ENCODE measurements at regions not wholly inside any gene's neighbourhood (a gene's known extent, or its start where the extent isn't known, plus 50 kb on each side); places are given as distances from the start of the nearest gene placed in this dataset.
"Not testable (repeated sequence)": the region's sequence is repeated elsewhere in the genome, so short reads cannot be mapped to it uniquely, and the experiment has no call there.

DNA sequence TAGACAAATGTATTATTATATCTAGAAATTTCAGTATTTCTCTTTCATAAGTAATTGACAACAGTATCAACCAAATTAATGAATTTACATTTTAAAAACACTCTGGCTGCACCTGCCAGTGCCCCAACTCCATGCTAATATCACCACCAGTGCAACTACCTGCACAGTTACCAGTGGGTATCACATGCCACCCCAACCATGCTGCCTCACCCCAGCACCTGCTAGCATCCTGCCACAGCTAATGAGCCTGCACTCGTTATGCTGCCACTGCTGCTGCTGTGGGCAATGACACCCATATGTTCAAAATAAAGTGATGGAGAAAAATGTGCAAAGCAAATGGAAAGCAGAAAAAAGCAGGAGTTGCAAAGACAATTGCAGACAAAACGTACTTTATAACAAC, 855.9 kb upstream of the MANEA start:
- Histone ChIP-seq H3K27ac (ENCODE audit: low read depth in 2 of 2, low read length in 2 of 2) (no peak overlapping the region), H3K9ac (ENCODE audit: low read depth in 1 of 2, low read length in 2 of 2) (no peak overlapping the region), H3K9me3 (ENCODE audit: control insufficient read depth in 2 of 2, low read length in 2 of 2) (no peaks in the 10 kb centered on the region), H3K27me3 (ENCODE audit: control insufficient read depth in 2 of 2, insufficient read depth in 2 of 2, low read length in 2 of 2) (no peaks in the 10 kb centered on the region), H3K4me1 (ENCODE audit: control insufficient read depth in 2 of 2, insufficient read depth in 2 of 2, low read length in 2 of 2) (no peaks in the 10 kb centered on the region), H3K4me3 (ENCODE audit: low read length in 2 of 2) (no peak overlapping the region), H3K36me3 (ENCODE audit: control insufficient read depth in 2 of 2, insufficient read depth in 2 of 2, low read length in 2 of 2) (no peaks in the 10 kb centered on the region)

DNA sequence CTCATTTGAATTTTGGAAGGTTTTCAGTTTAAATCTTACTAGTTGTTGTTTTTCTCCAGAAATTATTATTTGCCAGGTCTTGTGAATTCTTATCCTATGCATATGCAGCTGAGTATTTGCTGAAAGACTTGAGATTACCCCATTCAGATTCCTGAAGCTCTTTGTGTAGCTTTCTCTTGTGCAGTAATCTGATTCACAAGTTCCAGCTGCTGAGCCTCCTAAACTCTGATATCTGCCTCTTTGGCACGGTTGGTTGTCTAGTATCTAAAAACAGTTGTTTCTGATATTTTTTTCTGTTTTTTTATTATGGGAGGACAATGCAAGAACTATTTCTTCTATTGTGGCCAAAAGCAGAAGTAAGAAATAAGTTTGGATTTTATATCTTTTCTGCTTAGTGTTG, 863.9 kb upstream of the MANEA start:
- no peaks in the 10 kb centered on the region for H3K9me3 ChIP-seq (ENCODE audit: control insufficient read depth in 2 of 2, low read length in 2 of 2)
- H3K27me3 ChIP-seq (ENCODE audit: control insufficient read depth in 2 of 2, insufficient read depth in 2 of 2, low read length in 2 of 2): no peaks in the 10 kb centered on the region
- H3K4me1 ChIP-seq (ENCODE audit: control insufficient read depth in 2 of 2, insufficient read depth in 2 of 2, low read length in 2 of 2): no peaks in the 10 kb centered on the region
- no peaks in the 10 kb centered on the region for H3K36me3 ChIP-seq (ENCODE audit: control insufficient read depth in 2 of 2, insufficient read depth in 2 of 2, low read length in 2 of 2)
- no peak overlapping the region for H3K9ac ChIP-seq (ENCODE audit: low read depth in 1 of 2, low read length in 2 of 2)
- no peak overlapping the region for H3K27ac ChIP-seq (ENCODE audit: low read depth in 2 of 2, low read length in 2 of 2)
- H3K4me3 ChIP-seq (ENCODE audit: low read length in 2 of 2): no peak overlapping the region

- H3K4me3 ChIP-seq (ENCODE audit: low read length in 2 of 2): no peak overlapping the region
- H3K9me3 ChIP-seq (ENCODE audit: control insufficient read depth in 2 of 2, low read length in 2 of 2): no peaks in the 10 kb centered on the region
- H3K9ac ChIP-seq (ENCODE audit: low read depth in 1 of 2, low read length in 2 of 2): no peak overlapping the region
- H3K36me3 ChIP-seq (ENCODE audit: control insufficient read depth in 2 of 2, insufficient read depth in 2 of 2, low read length in 2 of 2): no peaks in the 10 kb centered on the region
- no peaks in the 10 kb centered on the region for H3K27me3 ChIP-seq (ENCODE audit: control insufficient read depth in 2 of 2, insufficient read depth in 2 of 2, low read length in 2 of 2)
- H3K27ac ChIP-seq (ENCODE audit: low read depth in 2 of 2, low read length in 2 of 2): no peak overlapping the region
- H3K4me1 ChIP-seq (ENCODE audit: control insufficient read depth in 2 of 2, insufficient read depth in 2 of 2, low read length in 2 of 2): no peaks in the 10 kb centered on the region
Measured at GRCh38 chr6:94698773-94699172, 878.6 kb upstream of the MANEA start.

DNA sequence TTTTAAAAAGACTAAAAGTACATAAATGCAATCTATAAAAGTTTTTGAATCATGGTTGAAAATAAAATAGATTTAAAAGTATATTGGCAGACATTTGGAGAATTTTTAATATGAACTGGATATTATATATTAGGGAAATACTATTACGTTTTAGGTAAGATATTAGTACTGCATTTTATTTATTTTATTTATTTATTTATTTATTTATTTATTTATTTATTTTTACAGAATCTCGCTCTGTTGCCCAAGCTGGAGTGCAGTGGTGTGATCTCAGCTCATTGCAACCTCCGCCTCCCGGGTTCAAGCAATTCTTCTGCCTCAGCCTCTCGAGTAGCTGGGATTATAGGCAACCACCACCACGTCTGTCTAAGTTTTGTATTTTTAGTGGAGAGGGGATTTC, 890.1 kb upstream of the MANEA start:
- not testable (repeated sequence) for H3K27ac ChIP-seq (ENCODE audit: low read depth in 2 of 2, low read length in 2 of 2); H3K27me3 ChIP-seq (ENCODE audit: control insufficient read depth in 2 of 2, insufficient read depth in 2 of 2, low read length in 2 of 2); H3K36me3 ChIP-seq (ENCODE audit: control insufficient read depth in 2 of 2, insufficient read depth in 2 of 2, low read length in 2 of 2); H3K9ac ChIP-seq (ENCODE audit: low read depth in 1 of 2, low read length in 2 of 2); H3K4me1 ChIP-seq (ENCODE audit: control insufficient read depth in 2 of 2, insufficient read depth in 2 of 2, low read length in 2 of 2); H3K9me3 ChIP-seq (ENCODE audit: control insufficient read depth in 2 of 2, low read length in 2 of 2); H3K4me3 ChIP-seq (ENCODE audit: low read length in 2 of 2)

- Histone ChIP-seq H3K27me3 (ENCODE audit: control insufficient read depth in 2 of 2, insufficient read depth in 2 of 2, low read length in 2 of 2) (no peaks in the 10 kb centered on the region), H3K4me3 (ENCODE audit: low read length in 2 of 2) (no peak overlapping the region), H3K27ac (ENCODE audit: low read depth in 2 of 2, low read length in 2 of 2) (no peak overlapping the region)
Measured at GRCh38 chr6:94683409-94683808, 893.9 kb upstream of the MANEA start.

GRCh38 chr6:94680669-94681212, 896.6 kb upstream of the MANEA start:
- no peak overlapping the region for H3K9ac ChIP-seq (ENCODE audit: low read depth in 1 of 2, low read length in 2 of 2)
- H3K9me3 ChIP-seq (ENCODE audit: control insufficient read depth in 2 of 2, low read length in 2 of 2): no peaks in the 10 kb centered on the region
- no peak overlapping the region for H3K4me3 ChIP-seq (ENCODE audit: low read length in 2 of 2)
- no peaks in the 10 kb centered on the region for H3K27me3 ChIP-seq (ENCODE audit: control insufficient read depth in 2 of 2, insufficient read depth in 2 of 2, low read length in 2 of 2)
- H3K36me3 ChIP-seq (ENCODE audit: control insufficient read depth in 2 of 2, insufficient read depth in 2 of 2, low read length in 2 of 2): no peaks in the 10 kb centered on the region
- H3K4me1 ChIP-seq (ENCODE audit: control insufficient read depth in 2 of 2, insufficient read depth in 2 of 2, low read length in 2 of 2): no peaks in the 10 kb centered on the region
- no peak overlapping the region for H3K27ac ChIP-seq (ENCODE audit: low read depth in 2 of 2, low read length in 2 of 2)

More at GRCh38 chr6:94683409-94683808, 893.9 kb upstream of the MANEA start:
- H3K4me1 ChIP-seq (ENCODE audit: control insufficient read depth in 2 of 2, insufficient read depth in 2 of 2, low read length in 2 of 2): no peaks in the 10 kb centered on the region
- H3K9ac ChIP-seq (ENCODE audit: low read depth in 1 of 2, low read length in 2 of 2): no peak overlapping the region
- H3K36me3 ChIP-seq (ENCODE audit: control insufficient read depth in 2 of 2, insufficient read depth in 2 of 2, low read length in 2 of 2): no peaks in the 10 kb centered on the region
- no peaks in the 10 kb centered on the region for H3K9me3 ChIP-seq (ENCODE audit: control insufficient read depth in 2 of 2, low read length in 2 of 2)

GRCh38 chr6:94673251-94673650, 904.1 kb upstream of the MANEA start:
- no peaks in the 10 kb centered on the region for H3K27me3 ChIP-seq (ENCODE audit: control insufficient read depth in 2 of 2, insufficient read depth in 2 of 2, low read length in 2 of 2)
- no peak overlapping the region for H3K4me3 ChIP-seq (ENCODE audit: low read length in 2 of 2)
- H3K9me3 ChIP-seq (ENCODE audit: control insufficient read depth in 2 of 2, low read length in 2 of 2): no peaks in the 10 kb centered on the region
- no peak overlapping the region for H3K27ac ChIP-seq (ENCODE audit: low read depth in 2 of 2, low read length in 2 of 2)
- H3K36me3 ChIP-seq (ENCODE audit: control insufficient read depth in 2 of 2, insufficient read depth in 2 of 2, low read length in 2 of 2): no peaks in the 10 kb centered on the region
- H3K4me1 ChIP-seq (ENCODE audit: control insufficient read depth in 2 of 2, insufficient read depth in 2 of 2, low read length in 2 of 2): no peaks in the 10 kb centered on the region
- H3K9ac ChIP-seq (ENCODE audit: low read depth in 1 of 2, low read length in 2 of 2): no peak overlapping the region

- Histone ChIP-seq H3K4me1 (ENCODE audit: control insufficient read depth in 2 of 2, insufficient read depth in 2 of 2, low read length in 2 of 2) (no peaks in the 10 kb centered on the region), H3K4me3 (ENCODE audit: low read length in 2 of 2) (no peak overlapping the region), H3K36me3 (ENCODE audit: control insufficient read depth in 2 of 2, insufficient read depth in 2 of 2, low read length in 2 of 2) (no peaks in the 10 kb centered on the region), H3K27ac (ENCODE audit: low read depth in 2 of 2, low read length in 2 of 2) (no peak overlapping the region), H3K27me3 (ENCODE audit: control insufficient read depth in 2 of 2, insufficient read depth in 2 of 2, low read length in 2 of 2) (no peaks in the 10 kb centered on the region), H3K9me3 (ENCODE audit: control insufficient read depth in 2 of 2, low read length in 2 of 2) (no peaks in the 10 kb centered on the region), H3K9ac (ENCODE audit: low read depth in 1 of 2, low read length in 2 of 2) (no peak overlapping the region)
Measured at GRCh38 chr6:94670017-94670416, 907.3 kb upstream of the MANEA start.

GRCh38 chr6:94668876-94669275, 908.5 kb upstream of the MANEA start:
- H3K27ac ChIP-seq (ENCODE audit: low read depth in 2 of 2, low read length in 2 of 2): no peak overlapping the region
- no peaks in the 10 kb centered on the region for H3K4me1 ChIP-seq (ENCODE audit: control insufficient read depth in 2 of 2, insufficient read depth in 2 of 2, low read length in 2 of 2)
- no peak overlapping the region for H3K9ac ChIP-seq (ENCODE audit: low read depth in 1 of 2, low read length in 2 of 2)
- no peaks in the 10 kb centered on the region for H3K36me3 ChIP-seq (ENCODE audit: control insufficient read depth in 2 of 2, insufficient read depth in 2 of 2, low read length in 2 of 2)
- no peaks in the 10 kb centered on the region for H3K27me3 ChIP-seq (ENCODE audit: control insufficient read depth in 2 of 2, insufficient read depth in 2 of 2, low read length in 2 of 2)
- H3K4me3 ChIP-seq (ENCODE audit: low read length in 2 of 2): no peak overlapping the region
- no peaks in the 10 kb centered on the region for H3K9me3 ChIP-seq (ENCODE audit: control insufficient read depth in 2 of 2, low read length in 2 of 2)

DNA sequence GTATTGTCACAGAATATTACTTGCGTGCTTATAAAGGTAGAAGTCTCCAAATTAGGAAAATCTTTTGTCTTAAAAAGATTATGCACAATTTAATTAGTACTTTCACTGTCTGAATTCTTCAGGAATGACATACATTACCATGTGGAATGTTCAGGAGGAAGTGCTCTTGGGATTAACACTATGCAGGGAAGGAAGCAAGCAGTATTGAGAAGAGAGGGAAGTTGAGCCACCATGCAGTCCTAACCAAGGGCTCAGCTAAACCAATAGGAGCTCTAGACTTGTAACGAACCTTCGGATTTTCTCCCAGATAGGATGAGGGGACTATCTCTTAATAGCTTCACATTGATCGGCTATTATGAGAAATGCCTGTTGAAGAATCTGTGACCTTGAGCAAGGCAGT, 918.4 kb upstream of the MANEA start:
- Histone ChIP-seq H3K36me3 (ENCODE audit: control insufficient read depth in 2 of 2, insufficient read depth in 2 of 2, low read length in 2 of 2) (no peaks in the 10 kb centered on the region), H3K9ac (ENCODE audit: low read depth in 1 of 2, low read length in 2 of 2) (no peak overlapping the region)

DNA sequence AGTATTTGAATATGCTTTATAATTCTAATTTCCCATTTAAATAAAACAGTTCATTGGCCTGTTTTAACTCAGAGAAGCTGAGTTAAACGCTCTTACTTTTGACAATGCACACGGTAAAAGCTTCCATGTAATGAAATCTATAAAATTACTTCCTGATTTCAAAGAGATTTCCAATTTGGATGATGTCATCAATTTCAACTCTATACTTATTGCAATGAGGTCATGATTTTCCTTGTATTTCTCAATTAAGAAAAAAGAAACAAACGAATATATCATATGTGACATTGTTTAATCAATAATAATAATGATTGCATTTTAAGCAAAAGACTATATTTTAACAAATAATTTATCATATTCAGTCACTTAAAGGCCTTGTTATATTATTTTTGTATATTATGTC, 926.1 kb upstream of the MANEA start:
- H3K4me1 ChIP-seq (ENCODE audit: control insufficient read depth in 2 of 2, insufficient read depth in 2 of 2, low read length in 2 of 2): no peaks in the 10 kb centered on the region
- no peak overlapping the region for H3K9ac ChIP-seq (ENCODE audit: low read depth in 1 of 2, low read length in 2 of 2)
- no peaks in the 10 kb centered on the region for H3K27me3 ChIP-seq (ENCODE audit: control insufficient read depth in 2 of 2, insufficient read depth in 2 of 2, low read length in 2 of 2)
- no peak overlapping the region for H3K27ac ChIP-seq (ENCODE audit: low read depth in 2 of 2, low read length in 2 of 2)
- no peak overlapping the region for H3K4me3 ChIP-seq (ENCODE audit: low read length in 2 of 2)
- H3K36me3 ChIP-seq (ENCODE audit: control insufficient read depth in 2 of 2, insufficient read depth in 2 of 2, low read length in 2 of 2): no peaks in the 10 kb centered on the region
- no peaks in the 10 kb centered on the region for H3K9me3 ChIP-seq (ENCODE audit: control insufficient read depth in 2 of 2, low read length in 2 of 2)

More for the DNA sequence above, 918.4 kb upstream of the MANEA start:
- Histone ChIP-seq H3K27ac (ENCODE audit: low read depth in 2 of 2, low read length in 2 of 2) (no peak overlapping the region), H3K4me3 (ENCODE audit: low read length in 2 of 2) (no peak overlapping the region), H3K9me3 (ENCODE audit: control insufficient read depth in 2 of 2, low read length in 2 of 2) (no peaks in the 10 kb centered on the region), H3K4me1 (ENCODE audit: control insufficient read depth in 2 of 2, insufficient read depth in 2 of 2, low read length in 2 of 2) (no peaks in the 10 kb centered on the region), H3K27me3 (ENCODE audit: control insufficient read depth in 2 of 2, insufficient read depth in 2 of 2, low read length in 2 of 2) (no peaks in the 10 kb centered on the region)
